HG03460 (cell line): ENCODE measurements at regions not wholly inside any gene's neighbourhood (a gene's known extent, or its start where the extent isn't known, plus 50 kb on each side); places are given as distances from the start of the nearest gene placed in this dataset.
"Not testable (repeated sequence)": the region's sequence is repeated elsewhere in the genome, so short reads cannot be mapped to it uniquely, and the experiment has no call there.

Source experiments
- ATAC-seq: cut with Tn5 transposase; IDR thresholded peaks from one replicate; pipeline ENCODE4 v1.9.1; 2021; ENCODE audit not compliant: unreplicated experiment

- ATAC-seq, result not testable (repeated sequence)
These were observed 151.1 kb upstream of the SPTLC3 start for GRCh38 chr20:12857643-12858042.

GRCh38 chr20:12860619-12861247, 148.0 kb upstream of the SPTLC3 start:
- ATAC-seq, result no peak

- no peak for ATAC-seq
These were observed 139.1 kb upstream of the SPTLC3 start for GRCh38 chr20:12869669-12870068.

- no peak for ATAC-seq
These were observed 138.2 kb upstream of the SPTLC3 start for GRCh38 chr20:12870588-12870987.

GRCh38 chr20:12874933-12875332, 133.8 kb upstream of the SPTLC3 start:
- ATAC-seq, result no peak

- no peak for ATAC-seq
These were observed 133.3 kb upstream of the SPTLC3 start for GRCh38 chr20:12875510-12875909.

GRCh38 chr20:12882832-12883506, 125.8 kb upstream of the SPTLC3 start:
- ATAC-seq, result no peak

- no peak for ATAC-seq
These were observed 125.3 kb upstream of the SPTLC3 start for GRCh38 chr20:12883507-12883885.

- no peak for ATAC-seq
These were observed 122.0 kb upstream of the SPTLC3 start for GRCh38 chr20:12886618-12887363.

- no peak for ATAC-seq
These were observed 117.1 kb upstream of the SPTLC3 start for GRCh38 chr20:12891643-12892042.

- ATAC-seq, result no peak
These were observed 115.8 kb upstream of the SPTLC3 start for GRCh38 chr20:12893019-12893418.

GRCh38 chr20:12893653-12894052, 115.1 kb upstream of the SPTLC3 start:
- no peak for ATAC-seq

GRCh38 chr20:12894089-12894488, 114.7 kb upstream of the SPTLC3 start:
- no peak for ATAC-seq

- no peak for ATAC-seq
These were observed 112.6 kb upstream of the SPTLC3 start for GRCh38 chr20:12896180-12896579.

GRCh38 chr20:12902992-12903391, 105.8 kb upstream of the SPTLC3 start:
- ATAC-seq, result no peak

GRCh38 chr20:12906361-12906760, 102.4 kb upstream of the SPTLC3 start:
- no peak for ATAC-seq

GRCh38 chr20:12911372-12911771, 97.4 kb upstream of the SPTLC3 start:
- ATAC-seq, result no peak

GRCh38 chr20:12913781-12914443, 94.9 kb upstream of the SPTLC3 start:
- ATAC-seq, result no peak

GRCh38 chr20:12914804-12915203, 94.0 kb upstream of the SPTLC3 start:
- ATAC-seq, result no peak

GRCh38 chr20:12916699-12917098, 92.1 kb upstream of the SPTLC3 start:
- no peak for ATAC-seq

- ATAC-seq, result no peak
These were observed 84.6 kb upstream of the SPTLC3 start for GRCh38 chr20:12924126-12924525.
